GM21737 (cell line): ENCODE measurements at regions not wholly inside any gene's neighbourhood (a gene's known extent, or its start where the extent isn't known, plus 50 kb on each side); places are given as distances from the start of the nearest gene placed in this dataset.
"Not testable (repeated sequence)": the region's sequence is repeated elsewhere in the genome, so short reads cannot be mapped to it uniquely, and the experiment has no call there.

Source experiments
- ATAC-seq: cut with Tn5 transposase; IDR thresholded peaks from one replicate; pipeline ENCODE4 v1.9.1; 2021; ENCODE audit warnings: mild to moderate bottlenecking, moderate library complexity; ENCODE audit not compliant: unreplicated experiment

DNA sequence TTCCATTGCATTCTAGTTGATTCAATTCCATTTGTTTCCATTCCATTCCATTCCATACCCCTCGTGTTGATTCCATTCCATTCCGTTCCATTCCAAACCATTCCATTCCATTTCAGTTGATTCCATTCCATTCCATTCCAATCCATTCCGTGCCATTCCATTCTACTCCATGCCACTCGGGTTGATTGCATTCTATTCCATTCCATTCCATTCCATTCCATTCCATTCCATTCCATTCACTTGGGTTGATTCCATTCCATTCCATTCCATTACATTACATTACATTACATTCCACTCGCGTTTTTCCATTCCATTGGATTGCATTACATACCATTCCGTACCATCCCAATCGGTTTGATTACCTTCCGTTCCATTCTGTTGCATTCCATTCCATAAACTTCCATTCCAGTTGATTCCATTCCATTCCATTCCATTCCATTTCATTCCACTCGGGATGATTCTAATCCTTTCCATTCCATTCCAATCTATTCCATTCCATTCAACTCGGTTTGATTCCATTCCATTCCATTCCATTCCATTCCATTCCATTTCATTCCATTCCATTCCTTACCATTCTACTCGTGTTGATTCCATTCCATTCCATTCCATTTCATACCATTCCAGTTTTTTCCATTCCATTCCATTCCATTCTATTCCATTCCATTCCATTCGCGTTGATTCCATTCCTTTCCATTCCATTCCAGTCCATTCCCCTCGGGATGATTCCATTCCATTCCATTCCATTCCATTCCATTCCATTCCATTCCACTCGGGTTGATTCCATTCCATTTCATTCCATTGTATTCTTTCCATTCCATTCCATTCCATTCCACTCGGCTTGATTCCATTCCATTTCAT, 1140.4 kb downstream of the RPIA start:
- ATAC-seq, result no peak

DNA sequence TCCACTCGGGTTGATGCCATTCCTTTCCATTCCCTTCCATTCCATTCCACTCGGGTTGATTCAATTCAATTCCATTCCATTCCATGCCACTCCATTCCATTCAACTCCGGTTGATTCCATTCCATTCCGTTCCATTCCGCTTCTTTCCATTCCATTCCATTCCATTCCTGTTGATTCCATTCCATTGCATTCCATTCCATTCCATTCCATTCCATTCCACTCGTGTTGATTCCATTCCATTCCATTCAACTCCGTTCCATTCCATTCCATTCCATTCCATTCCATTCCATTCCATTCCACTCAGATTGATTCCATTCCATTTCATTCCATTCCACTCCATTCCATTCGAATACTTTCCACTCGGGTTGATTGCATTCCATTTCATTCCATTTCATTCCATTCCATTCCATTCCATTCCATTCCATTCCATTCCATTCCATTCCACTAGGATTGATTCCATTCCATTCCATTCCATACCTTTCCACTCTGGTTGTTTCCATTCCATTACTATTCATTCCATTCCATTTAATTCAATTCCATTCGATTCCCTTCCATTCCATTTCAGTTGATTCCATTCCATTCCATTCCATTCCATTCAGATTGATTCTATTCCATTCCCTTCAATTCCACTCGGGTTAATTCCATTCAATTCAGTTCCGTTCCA, 1141.8 kb downstream of the RPIA start:
- ATAC-seq, result peak; percentile 52

DNA sequence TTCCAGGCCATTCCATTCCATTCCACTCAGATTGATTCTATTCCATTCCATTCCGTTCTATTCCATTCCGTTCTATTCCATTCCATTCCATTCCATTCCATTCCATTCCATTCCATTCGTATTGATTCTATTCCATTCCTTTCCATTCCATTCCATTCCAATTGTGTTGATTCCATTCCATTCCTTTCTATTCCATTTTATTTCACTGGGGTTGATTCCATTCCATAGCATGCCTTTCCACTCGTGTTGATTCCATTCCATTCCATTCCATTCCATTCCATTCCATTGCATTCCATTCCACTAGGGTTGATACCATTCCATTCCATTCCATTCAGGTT, 1142.3 kb downstream of the RPIA start:
- no peak for ATAC-seq

DNA sequence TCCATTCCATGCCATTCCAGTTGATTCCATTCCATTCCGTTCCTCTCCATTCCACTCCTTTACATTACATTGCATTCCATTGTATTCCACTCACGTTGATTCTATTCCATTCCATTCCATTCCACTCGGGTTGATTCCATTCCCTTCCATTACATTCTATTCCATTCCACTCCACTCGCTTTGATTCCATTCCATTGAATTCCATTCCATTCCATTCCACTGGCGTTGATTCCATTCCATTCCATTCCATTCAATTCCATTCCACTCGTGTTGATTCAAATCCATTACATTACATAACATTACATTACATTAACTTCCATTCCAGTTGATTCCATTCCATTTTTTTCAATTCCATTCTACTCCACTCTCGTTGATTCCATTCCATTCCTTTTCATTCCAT, 1142.8 kb downstream of the RPIA start:
- ATAC-seq, result no peak

DNA sequence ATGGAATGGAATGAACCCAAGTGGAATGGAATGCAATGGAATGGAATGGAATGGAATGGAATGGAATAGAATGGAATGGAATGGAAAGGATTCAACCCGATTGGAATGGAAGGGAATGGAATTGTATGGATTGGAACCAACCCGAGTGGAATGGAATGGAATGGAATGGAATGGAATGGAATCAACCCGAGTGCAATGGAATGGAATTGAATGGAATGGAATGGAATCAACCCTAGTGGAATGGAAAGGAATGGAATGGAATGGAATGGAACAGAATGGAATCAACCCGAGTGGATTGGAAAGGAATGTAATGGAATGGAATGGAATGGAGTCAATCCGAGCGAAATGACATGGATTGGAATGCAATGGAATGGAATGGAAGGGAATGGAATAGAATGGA, 1144.9 kb downstream of the RPIA start:
- ATAC-seq, result not testable (repeated sequence)

DNA sequence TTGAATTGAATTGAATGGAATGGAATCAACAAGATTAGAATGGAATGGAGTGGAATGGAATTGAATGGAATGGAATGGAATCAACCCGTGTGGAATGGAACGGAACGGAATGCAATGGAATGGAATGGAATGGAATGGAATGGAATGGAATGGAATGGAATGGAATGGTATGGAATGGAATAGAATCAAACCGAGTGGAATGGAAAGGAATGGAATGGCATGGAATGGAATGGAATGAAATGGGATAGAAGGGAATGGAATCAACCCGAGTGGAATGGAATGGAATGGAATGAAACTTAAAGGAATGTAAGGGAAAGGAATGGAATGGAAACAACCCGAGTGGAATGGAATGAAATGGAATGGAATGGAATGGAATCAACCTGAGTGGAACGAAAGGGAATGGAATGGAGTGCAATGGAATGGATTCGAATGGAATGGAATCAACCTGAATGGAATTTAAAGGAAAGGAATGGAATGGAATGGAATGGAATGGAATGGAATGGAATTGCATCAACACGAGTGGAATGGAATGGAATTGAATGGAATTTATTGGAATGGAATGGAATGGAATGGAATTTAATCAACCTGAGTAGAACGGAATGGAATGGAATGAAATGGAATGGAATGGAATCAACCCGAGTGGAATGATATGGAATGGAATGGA, 1146.6 kb downstream of the RPIA start:
- no peak for ATAC-seq

DNA sequence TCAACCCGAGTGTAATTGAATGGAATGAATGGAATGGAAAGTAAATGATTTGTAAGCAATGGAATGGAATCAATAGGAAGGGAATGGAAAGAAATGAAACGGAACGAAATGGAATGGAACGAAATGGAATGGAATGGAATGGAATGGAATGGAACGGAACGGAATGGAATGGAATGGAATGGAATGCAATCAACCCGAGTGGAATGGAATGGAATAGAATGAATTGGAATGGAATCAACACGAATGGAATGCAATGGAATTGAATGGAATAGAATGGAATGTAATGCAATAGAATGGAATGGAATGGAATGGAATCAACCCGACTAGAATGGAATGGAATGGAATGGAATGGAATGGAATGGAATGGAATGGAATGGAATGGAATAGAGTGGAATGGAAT, 1148.7 kb downstream of the RPIA start:
- not testable (repeated sequence) for ATAC-seq

DNA sequence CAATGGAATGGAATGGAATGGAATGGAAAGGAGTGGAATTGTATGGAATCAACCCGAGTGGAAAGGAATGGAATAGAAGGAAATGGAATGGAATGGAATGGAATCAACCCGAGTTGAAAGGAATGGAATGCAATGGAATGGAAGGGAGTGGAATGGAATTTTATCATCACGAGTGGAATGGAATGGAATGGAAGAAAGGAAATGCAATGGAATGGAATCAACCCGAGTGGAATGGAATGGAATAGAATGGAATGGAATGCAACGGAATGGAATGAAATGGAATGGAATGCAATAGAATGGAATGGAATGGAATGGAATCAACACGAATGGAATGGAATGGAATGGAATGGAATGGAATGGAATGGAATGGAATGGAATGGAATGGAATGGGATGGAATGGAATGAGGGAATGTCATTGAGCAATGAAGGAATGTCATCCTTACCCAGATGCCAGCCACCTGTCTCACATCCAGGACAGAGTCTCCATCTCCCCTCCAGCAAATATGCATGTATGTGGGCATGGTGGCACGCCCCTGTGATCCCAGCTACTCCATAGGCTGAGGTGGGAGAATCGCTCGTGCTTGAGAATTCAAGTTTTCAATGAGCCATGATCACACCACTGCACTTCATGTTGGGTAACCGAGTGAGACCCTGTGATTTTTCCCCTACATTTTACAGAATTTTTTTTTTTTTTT, 1149.5 kb downstream of the RPIA start:
- ATAC-seq, result peak; percentile 39

DNA sequence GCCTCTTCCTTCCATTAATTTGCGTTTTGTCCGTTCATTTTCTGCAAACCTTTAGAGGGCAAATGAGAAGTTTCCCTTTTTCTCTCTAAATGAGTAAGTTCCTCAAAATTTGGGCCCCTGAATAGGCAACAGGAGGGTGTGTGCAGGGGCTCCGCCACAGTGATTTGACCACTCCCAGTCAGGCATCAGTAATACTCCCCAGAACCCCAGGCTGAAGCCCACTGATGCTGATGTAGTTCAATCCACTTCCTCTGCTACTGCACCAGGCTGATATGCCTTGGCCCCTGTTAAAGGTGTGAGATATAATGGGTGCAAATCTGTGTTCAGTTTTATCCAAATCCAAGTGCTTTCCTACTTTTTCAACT, 1150.0 kb downstream of the RPIA start:
- ATAC-seq, result no peak

DNA sequence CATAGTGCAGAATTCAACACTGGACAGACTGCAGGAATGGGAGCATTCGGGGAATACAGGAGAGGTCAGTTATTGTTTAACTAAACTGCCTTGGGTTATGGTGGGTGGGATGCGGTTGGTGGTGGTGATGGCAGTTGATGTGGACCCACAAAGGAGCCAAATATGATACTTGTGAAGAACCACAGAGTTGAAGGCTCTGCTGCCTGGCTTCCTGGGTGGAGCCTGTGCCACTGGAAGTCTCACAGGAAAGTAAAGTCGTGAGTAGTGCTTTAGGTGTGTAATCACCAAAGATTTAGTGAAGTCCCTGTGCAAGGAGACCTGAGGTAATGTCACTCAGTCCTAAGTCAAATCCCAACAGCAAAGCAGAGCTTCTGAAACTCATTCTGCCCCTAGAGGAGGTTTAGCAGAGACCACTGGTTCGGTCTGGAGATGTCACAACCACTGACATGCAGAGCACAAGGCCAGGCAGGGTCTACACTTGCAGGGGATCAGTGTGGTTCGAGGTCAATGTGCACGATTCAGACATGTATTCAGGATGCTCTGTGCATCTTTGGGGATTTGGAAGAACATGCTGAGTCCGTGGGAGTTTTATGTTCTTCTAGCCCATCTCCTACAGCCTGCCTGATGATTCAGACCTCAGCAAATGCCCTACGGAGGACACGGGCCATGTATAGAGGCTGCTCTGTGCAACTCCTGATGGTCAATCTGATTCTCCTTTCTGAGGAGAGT, 1150.9 kb downstream of the RPIA start:
- no peak for ATAC-seq

DNA sequence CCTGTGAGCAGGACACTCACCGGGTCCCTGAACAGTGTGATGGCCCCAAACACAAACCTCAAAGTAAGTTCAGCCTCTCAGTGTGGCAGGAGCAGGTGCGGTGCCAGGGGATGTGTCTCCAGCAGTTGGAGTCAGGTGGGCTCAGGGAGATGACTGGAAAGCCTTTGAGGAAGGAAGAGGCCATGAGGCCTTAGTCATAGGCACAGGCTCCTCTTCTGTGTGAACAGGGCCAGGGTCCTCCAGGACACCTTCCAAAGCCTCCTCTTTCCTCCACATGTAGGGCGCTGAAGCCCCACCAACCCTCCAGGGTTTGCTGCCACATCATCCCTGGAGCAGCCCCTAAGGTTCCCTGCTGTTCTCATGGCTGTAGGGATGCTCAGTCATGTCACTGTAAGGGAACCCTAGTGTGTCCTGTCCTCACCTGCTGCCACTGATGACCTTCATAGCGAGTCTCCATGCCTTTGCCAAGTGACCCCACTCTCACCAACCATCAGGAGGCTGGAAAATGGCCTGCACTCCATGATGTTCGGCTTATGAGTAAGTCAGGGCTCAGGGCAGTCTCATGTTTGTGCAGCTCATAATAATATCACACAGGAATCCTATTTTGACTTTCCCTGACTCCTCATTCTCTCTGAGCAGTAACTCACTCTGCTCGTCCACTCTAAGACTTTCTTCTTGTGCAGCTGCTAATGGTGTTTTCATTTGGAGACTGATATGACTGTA, 1152.9 kb downstream of the RPIA start:
- no peak for ATAC-seq

DNA sequence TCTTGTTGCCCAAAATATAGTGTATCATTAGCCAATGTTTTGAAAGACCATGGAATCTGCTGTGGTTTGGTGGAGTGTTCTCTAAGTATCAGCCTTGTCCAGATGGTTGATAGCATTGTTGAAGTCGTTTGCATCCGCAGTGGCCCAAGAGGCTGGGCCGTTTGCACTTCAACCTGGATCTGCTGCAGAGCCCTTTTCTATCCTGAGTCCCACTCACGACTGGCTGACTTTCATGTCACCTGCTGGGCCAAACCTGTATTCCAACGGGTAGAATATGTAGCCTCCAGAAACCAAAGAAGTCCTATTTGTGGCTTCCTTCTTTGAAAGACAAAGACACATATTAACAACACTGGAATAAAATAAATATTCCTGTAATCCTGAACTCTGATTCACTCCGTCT, 1154.1 kb downstream of the RPIA start:
- no peak for ATAC-seq

DNA sequence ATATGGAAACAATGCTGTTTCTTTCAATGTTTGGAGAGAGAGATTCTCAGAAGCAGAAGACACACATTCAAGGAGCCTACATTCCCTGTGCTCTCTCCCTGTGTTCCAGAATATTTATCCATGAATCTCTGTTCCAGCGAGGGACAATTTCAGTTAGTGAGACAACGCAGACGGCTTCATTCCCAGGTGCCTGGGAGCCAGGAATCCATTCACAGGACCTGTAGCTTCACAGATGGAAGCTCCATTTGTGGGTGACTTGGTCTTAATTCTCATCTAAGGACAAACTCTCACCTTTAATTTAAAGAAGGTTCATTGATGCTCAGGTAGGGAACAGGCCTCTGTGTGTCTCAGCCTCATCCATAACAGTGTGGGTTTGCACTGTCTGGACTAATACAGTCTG, 1156.6 kb downstream of the RPIA start:
- no peak for ATAC-seq

DNA sequence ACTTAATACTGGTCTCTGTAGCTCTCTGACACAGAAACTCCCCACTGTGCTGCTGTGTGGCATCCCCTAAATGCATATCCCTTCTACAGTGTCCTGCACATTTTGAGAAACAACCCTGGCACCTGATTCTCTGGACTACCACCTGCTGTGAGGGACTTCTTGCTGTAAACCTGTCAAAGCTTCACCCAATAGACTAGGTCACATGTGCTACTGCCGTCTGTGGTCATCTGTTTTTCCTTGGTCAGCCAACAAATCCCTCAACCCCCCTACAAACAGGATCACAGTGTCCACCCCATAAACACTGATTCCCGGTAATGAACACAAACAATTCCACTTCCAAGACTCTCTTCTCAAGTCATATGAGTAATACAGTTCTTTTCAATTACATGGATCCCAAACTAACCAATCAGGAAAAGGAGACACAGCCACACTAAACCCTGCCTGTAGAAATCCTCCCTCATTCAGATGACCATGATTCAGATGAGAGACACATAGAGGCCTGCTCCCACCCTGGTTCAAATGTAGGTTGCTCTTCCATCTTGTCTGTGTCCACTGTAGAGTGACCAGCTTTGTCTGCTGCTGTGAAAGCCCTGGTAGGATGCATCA, 1157.4 kb downstream of the RPIA start:
- no peak for ATAC-seq

DNA sequence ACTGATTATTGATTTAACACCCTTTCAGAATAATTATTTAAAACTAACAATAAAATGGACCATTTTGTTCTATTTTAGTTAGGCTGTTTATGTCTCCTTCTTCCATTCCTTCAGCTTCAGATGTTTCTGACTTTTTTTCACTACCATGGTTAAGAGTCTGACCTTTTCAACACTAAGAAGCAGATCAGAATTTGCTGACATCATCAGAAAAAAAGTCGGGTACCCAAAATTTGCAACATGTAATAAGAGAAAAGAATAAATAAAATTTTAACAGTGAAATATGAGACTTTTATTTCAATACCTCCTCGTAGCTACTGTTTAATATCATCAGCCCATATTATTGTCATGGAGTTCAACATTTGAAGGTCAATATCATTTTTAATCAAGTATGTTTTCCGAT, 1158.3 kb downstream of the RPIA start:
- ATAC-seq, result no peak

DNA sequence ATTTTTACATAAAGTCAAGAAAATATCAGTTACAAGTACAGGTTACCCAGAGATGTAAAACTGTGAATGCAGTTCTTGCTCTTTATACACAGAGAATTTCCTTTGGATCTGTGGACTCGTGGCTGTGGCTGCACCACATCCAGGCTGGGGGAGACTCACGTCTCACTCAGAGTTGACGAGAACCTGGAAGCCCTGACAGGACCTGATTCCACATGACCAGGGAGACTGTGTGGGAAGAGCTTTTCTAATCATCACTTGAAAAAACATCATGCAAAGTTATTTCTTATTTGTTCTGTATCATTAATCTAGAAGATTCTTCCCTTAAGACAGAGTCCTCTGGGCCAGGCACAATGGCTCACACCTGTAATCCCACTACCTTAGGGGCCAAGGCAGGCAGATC, 1159.0 kb downstream of the RPIA start:
- ATAC-seq, result no peak

DNA sequence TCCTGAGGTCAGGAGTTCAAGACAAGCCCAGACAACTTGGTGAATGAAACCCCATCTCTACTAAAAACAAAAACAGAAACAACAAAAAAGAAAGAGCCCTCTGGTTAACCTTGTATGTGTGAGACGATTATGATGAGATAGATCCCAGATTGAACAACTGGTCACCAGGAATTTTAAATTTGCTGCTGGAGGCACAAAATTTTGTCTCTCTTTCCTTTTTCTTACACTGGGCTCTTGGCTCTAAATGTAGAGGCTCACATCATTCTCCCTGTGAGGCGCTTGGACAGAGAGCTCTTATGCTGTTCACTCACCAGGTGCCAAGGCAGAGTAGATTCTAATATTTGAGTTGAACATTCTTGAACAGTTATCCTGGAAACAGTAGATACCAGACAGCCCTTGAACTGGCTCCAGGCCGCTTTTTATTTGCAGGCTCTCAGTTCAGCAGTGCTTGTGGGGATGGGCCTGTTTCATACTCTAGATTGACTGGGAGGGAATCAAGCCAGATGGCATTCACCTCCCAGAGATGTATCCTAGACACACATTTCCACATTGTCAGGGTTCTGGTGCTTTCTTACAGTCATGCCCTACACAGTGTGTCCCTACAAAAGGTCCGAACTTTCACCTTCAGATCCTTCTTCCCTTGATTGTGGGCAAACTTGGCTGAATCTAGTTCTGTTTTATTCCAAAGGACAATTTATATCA, 1159.6 kb downstream of the RPIA start:
- no peak for ATAC-seq

DNA sequence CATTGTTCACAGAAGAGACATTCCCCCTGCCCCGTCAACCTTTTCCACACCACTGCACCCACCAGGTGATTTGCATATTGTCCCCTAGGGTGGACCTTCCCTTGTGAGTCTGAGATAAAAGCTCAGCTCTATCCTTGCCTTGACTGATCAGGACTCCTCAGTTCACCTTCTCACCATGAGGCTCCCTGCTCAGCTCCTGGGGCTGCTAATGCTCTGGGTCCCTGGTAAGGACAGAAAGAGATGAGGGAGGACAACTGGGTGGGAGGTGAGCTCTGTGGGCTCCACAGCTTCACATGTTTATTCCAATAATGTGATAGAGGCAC, 1160.1 kb downstream of the RPIA start:
- ATAC-seq, result no peak

DNA sequence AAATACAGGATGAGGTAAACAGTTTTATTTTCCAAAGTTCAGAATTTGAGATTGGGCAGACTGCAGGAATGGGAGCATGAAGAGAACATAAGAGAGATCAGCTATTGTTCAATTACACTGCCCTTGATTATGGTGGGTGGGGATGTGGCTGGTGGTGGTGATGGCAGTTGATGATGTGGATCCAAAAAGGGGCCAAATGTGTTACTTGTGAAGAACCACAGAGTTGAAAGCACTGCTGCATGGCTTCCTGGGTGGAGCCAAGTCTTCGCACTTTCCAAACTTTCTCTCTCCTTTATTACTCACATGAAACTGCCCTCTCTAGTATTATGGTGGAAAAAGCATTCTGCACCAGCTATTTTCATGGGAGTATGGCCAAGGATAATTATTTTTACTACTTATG, 1162.0 kb downstream of the RPIA start:
- not testable (repeated sequence) for ATAC-seq
